ENCODE measurements at regions not wholly inside any gene's neighbourhood (a gene's known extent, or its start where the extent isn't known, plus 50 kb on each side); places are given as distances from the start of the nearest gene placed in this dataset.
"Not testable (repeated sequence)": the region's sequence is repeated elsewhere in the genome, so short reads cannot be mapped to it uniquely, and the experiment has no call there.

DNA sequence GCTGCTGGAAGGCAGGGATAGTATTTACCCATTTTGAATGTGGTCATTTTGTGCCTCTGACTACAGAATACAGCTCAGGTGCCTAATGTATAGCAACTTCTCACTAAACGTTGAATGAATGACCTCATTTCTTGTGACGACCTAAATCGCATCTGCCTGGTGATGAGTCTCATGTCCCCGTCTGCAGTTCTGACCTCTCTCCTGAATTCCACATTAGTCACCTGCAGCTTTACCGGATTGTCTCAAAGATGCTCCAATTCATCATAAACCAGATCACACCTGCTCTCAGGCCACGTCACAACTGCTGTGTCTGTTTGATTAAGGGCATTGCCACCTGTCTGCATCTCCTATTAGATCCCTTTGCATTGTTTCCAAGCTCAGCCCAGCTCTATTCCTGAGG lies 133.6 kb upstream of the MYT1L start:
- H3K4me3 Mint-ChIP-seq, result no peak overlapping the region
- H3K4me1 Mint-ChIP-seq, result no peaks in the 10 kb centered on the region
- no peaks in the 10 kb centered on the region for H3K36me3 Mint-ChIP-seq (ENCODE audit: low read depth)
- H3K27me3 Mint-ChIP-seq, result peaks cover 9% of the 10 kb centered on the region
- no peak overlapping the region for H3K27ac Mint-ChIP-seq
- ATAC-seq (replicated peaks), result no peak
- no peaks in the 10 kb centered on the region for H3K9me3 Mint-ChIP-seq

DNA sequence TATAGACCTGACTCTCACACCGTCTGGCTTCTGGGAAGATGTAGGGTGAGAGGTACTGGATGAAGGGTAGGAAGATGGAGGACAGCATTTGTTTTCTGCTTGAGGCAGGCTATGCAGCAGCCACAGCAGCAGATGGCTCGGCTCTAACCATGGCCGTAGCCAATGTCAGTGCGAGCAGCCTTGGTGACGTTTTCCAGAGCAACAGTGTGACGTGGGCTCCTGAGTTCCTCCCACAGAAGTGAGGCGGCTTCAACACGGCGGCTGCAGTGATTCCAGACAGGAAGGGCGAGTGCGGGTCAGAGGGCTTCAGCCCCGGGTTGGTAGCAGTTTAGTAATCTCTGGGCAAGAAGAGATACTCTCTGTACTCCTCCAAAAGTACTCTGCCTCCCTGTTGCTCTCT lies 133.0 kb upstream of the MYT1L start:
- no peak for ATAC-seq (replicated peaks)
- no peak overlapping the region for H3K4me3 Mint-ChIP-seq
- H3K4me1 Mint-ChIP-seq, result no peaks in the 10 kb centered on the region
- no peak overlapping the region for H3K27ac Mint-ChIP-seq
- H3K9me3 Mint-ChIP-seq, result no peaks in the 10 kb centered on the region
- H3K36me3 Mint-ChIP-seq (ENCODE audit: low read depth), result no peaks in the 10 kb centered on the region
- H3K27me3 Mint-ChIP-seq, result peaks cover 9% of the 10 kb centered on the region

DNA sequence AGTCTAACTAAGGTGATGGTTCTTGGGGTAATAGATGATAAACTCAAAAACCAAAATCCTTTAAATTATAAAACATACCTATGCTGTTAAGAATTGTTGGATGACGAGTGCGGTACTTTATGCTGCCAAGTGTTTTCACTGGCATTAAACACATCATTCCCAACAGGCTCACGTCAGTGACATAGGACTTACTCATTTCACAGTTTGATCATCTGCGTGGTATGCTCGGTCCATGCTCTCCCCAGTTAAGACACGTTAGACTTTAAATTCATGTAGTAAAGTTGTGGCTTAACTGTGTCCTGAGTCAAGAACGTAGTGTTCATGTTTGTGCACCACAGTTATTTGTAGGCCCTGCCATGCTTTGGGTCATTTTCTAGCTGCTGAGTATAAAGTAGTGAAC lies 125.6 kb upstream of the MYT1L start:
- H3K27ac Mint-ChIP-seq, result no peak overlapping the region
- no peaks in the 10 kb centered on the region for H3K9me3 Mint-ChIP-seq
- H3K4me3 Mint-ChIP-seq, result no peak overlapping the region
- no peaks in the 10 kb centered on the region for H3K27me3 Mint-ChIP-seq
- no peak for ATAC-seq (replicated peaks)
- H3K4me1 Mint-ChIP-seq, result no peaks in the 10 kb centered on the region
- H3K36me3 Mint-ChIP-seq (ENCODE audit: low read depth), result no peaks in the 10 kb centered on the region

DNA sequence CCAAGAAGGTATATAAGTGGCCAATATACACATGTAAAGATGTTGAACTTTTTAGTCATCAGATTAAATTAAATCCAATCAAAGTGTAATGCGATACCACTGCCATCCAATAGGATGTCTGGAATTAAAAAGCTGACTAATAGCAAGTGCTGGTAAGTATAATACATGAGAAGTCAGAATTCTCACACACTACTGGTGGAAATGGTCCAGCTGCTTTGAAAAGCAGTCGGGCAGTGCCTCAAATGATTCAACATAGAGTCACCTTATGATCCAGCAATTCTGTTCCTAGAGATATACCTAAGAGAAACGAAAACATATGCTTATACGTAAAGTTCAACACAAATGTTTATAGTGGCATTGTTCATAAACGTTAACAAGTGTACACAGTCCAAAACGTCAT lies 124.1 kb upstream of the MYT1L start:
- no peak for ATAC-seq (replicated peaks)
- Mint-ChIP-seq H3K9me3 (no peaks in the 10 kb centered on the region), H3K4me1 (no peaks in the 10 kb centered on the region), H3K27ac (no peak overlapping the region), H3K27me3 (no peaks in the 10 kb centered on the region), H3K4me3 (no peak overlapping the region), H3K36me3 (ENCODE audit: low read depth) (no peaks in the 10 kb centered on the region)

DNA sequence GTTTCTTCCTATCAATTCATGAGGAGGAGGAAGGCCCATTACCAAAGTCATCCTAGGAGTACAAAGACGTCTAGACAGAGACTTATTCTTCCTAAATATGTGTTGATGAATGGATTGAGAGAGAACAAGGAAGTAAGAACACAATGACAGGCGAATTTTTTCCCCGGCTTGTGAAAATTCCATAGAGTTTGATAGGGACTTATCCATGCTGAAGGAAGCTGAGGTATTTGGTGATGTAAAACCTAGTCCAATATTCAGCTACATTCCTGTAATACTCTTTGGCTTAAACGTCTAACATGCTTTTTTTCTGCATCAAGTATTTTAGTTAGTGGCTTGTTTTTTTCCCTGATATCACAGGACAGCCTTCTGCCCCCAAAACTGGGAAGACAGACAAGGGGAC lies 121.9 kb upstream of the MYT1L start:
- Mint-ChIP-seq H3K27me3 (no peaks in the 10 kb centered on the region), H3K27ac (no peak overlapping the region), H3K9me3 (no peaks in the 10 kb centered on the region), H3K36me3 (ENCODE audit: low read depth) (no peaks in the 10 kb centered on the region), H3K4me3 (no peak overlapping the region), H3K4me1 (no peaks in the 10 kb centered on the region)
- no peak for ATAC-seq (replicated peaks)

DNA sequence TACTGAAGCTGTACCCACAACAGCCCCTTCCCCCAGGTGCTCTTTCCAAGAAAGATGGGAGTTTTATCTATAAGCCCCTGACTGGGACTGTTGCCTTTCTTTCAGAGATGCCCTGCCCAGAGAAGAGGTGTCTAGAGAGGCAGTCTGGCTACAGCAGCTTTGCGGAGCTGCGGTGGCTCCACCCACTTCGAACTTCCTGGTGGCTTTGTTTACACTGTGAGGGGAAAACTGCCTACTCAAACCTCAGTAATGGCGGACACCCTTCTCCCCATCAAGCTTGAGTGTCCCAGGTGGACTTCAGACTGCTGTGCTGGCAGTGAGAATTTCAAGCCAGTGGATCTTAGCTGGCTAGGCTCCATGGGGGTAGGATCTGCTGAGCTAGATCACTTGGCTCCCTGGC lies 120.2 kb upstream of the MYT1L start:
- not testable (repeated sequence) for H3K4me3 Mint-ChIP-seq; H3K36me3 Mint-ChIP-seq (ENCODE audit: low read depth)

DNA sequence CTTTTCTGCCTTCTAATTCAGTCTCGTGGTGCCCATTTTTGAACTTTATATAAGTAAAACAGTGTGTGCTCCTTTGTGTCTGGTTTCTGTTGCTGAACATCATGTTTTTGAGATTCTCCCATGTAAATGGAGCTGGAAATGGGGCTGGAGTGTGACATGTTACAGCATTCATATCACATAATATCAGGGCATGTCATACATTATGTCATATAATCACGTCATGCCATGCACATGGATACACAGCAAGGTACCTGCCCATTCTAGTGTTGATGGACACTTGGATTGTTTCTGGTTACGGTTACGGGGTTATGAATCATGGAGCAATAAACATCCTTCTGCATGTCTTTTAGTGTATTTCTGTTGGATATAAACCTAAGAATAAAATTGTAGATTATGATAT lies 117.1 kb upstream of the MYT1L start:
- Mint-ChIP-seq H3K9me3 (no peaks in the 10 kb centered on the region), H3K27me3 (no peaks in the 10 kb centered on the region), H3K4me3 (no peak overlapping the region), H3K4me1 (no peaks in the 10 kb centered on the region), H3K27ac (no peak overlapping the region), H3K36me3 (ENCODE audit: low read depth) (no peaks in the 10 kb centered on the region)
- ATAC-seq (replicated peaks), result no peak

More for the DNA sequence above, 120.2 kb upstream of the MYT1L start:
- not testable (repeated sequence) for H3K4me1 Mint-ChIP-seq; H3K27me3 Mint-ChIP-seq; H3K27ac Mint-ChIP-seq; ATAC-seq (replicated peaks); H3K9me3 Mint-ChIP-seq

DNA sequence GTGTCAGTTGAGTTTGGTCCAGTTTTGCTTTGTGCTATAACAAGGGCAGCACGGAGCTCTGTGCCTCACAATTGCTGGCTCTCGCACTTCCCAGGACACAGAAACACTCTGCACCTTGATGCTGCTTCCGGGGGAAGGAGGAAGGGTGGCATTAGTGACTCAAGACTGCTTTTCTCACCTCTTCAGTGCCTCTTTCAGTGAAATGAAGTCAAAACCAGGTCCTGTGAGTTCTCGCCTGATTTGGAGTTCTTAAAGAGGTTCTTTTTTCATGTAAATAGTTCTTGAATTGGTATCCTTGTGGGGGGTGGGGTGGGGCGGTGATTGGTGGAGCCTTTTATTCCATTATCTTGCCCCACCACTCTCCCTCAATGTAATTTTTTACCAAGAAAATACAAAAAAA lies 91.5 kb upstream of the MYT1L start:
- Mint-ChIP-seq H3K36me3 (ENCODE audit: low read depth) (no peaks in the 10 kb centered on the region), H3K4me3 (no peak overlapping the region), H3K4me1 (no peaks in the 10 kb centered on the region), H3K27ac (no peak overlapping the region), H3K9me3 (no peaks in the 10 kb centered on the region), H3K27me3 (peaks cover 5% of the 10 kb centered on the region)
- no peak for ATAC-seq (replicated peaks)

DNA sequence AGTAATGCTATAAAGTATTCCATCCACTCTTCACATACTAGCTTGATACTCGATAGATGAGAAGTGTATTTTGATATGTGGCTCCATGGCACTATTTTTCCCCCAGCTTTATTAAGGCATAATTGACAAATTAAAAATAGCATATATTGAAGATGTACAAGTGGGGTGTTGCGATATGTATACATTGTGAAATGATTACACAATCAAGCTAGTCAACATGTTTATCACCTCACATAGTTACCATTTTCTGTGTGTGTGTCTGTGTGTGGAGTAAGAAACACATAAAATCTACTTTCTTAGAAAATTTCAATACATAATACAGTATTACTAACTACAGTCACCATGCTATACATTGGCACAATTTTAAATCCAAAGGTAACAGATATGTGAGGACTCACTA lies 82.5 kb upstream of the MYT1L start:
- H3K9me3 Mint-ChIP-seq, result no peaks in the 10 kb centered on the region
- H3K4me3 Mint-ChIP-seq, result no peak overlapping the region
- no peak overlapping the region for H3K27ac Mint-ChIP-seq
- ATAC-seq (replicated peaks), result no peak
- no peaks in the 10 kb centered on the region for H3K4me1 Mint-ChIP-seq
- no peaks in the 10 kb centered on the region for H3K36me3 Mint-ChIP-seq (ENCODE audit: low read depth)
- no peaks in the 10 kb centered on the region for H3K27me3 Mint-ChIP-seq

DNA sequence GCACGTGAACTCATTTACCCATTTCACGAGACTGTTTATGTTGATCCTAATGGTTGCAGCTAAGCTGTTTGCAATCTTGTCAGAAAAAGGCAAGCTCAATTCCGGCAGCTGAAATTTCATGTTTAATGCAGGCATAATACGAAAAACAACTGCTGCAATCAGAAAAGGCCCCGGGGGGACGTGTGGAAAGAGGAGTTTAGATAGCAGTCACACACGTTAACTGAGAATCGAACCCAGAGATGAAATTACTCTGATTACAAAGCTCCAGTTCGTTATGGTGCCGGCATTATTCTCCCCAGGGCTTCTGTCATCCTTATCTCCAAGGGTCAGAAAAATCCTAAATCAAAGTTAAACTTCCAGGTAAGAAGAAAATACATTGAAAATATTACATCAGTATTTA lies 79.9 kb upstream of the MYT1L start:
- no peak overlapping the region for H3K4me3 Mint-ChIP-seq
- no peak for ATAC-seq (replicated peaks)
- H3K27me3 Mint-ChIP-seq, result no peaks in the 10 kb centered on the region
- H3K9me3 Mint-ChIP-seq, result no peaks in the 10 kb centered on the region
- no peaks in the 10 kb centered on the region for H3K4me1 Mint-ChIP-seq
- H3K27ac Mint-ChIP-seq, result no peak overlapping the region
- H3K36me3 Mint-ChIP-seq (ENCODE audit: low read depth), result no peaks in the 10 kb centered on the region

DNA sequence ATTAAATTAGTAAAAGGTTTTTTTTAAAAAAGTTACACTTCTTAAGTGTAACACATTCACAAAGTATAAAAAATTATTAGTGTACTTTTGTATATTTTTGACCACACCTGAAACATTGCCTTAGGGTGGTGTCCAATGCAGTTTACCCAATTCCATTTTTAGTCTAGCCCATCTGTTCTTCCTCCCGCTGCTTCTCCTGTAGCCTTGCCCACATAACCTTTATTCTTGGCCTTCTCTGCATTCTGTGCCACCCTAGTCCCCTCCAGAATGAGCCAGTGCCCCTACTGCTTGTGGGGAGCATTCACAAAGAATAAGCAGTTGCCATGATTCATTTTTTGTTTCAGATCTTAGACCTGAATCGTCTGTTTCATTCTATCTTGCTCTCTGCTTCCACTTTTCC lies 78.4 kb upstream of the MYT1L start:
- Mint-ChIP-seq H3K27ac (no peak overlapping the region), H3K36me3 (ENCODE audit: low read depth) (no peaks in the 10 kb centered on the region), H3K9me3 (peaks cover 4% of the 10 kb centered on the region), H3K27me3 (no peaks in the 10 kb centered on the region), H3K4me1 (no peaks in the 10 kb centered on the region), H3K4me3 (no peak overlapping the region)
- no peak for ATAC-seq (replicated peaks)

DNA sequence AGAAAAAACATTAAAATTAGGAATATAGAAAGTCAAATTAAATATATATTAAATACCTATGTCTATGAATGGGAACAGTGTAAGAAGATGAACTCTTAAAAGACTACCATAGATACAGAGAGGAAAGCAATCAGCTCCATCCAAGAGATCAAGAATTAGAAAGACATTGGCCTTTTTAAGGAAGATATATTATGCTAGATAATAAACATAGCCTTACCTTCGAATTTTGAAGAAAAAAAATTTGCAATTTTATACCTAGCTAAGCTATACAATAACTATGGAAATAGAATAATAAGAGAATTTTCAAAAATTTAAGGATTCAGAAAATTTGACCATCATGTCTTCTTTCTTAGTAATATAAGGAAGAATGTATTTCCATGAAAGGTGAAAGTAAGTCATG lies 74.7 kb upstream of the MYT1L start:
- ATAC-seq (replicated peaks), result no peak
- H3K27me3 Mint-ChIP-seq, result no peaks in the 10 kb centered on the region
- H3K36me3 Mint-ChIP-seq (ENCODE audit: low read depth), result no peaks in the 10 kb centered on the region
- no peaks in the 10 kb centered on the region for H3K4me1 Mint-ChIP-seq
- no peak overlapping the region for H3K4me3 Mint-ChIP-seq
- peaks cover 4% of the 10 kb centered on the region for H3K9me3 Mint-ChIP-seq
- no peak overlapping the region for H3K27ac Mint-ChIP-seq

DNA sequence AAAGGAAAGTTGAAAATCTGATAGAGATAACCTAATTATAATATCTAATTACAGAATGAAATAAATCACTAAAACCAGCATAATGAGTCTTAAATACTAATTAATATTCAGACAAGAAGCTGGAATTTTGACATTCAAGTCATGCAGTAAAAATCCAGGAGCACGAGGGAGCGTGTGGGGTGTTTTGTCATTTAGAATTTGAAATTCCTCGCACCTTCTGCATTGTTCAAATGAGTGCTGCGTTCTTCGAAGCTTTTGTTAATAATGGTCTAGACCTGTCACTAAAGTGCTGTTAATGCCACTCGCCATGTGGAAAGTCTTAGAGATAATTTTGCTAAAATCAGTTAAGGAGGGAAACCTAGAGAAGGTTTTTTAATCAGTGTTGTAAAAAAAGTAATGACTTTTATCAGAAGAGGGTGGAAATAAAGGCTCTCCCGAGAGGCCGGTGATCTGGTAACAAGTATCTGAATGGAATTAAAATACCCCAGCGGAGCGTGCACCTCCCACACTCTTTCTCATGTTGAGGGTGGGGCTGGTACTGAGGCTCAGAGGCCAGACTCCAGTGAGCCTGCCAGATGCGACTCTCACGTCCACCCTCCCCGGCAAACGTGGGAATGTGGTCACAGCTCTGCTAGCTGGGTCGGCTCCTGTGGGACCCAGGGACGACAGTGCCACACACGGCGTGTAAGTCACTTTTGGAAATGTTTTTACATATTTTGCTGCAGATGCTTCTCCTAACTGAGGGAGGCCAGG lies 69.4 kb upstream of the MYT1L start:
- Mint-ChIP-seq H3K27ac (no peak overlapping the region), H3K4me1 (no peaks in the 10 kb centered on the region)

DNA sequence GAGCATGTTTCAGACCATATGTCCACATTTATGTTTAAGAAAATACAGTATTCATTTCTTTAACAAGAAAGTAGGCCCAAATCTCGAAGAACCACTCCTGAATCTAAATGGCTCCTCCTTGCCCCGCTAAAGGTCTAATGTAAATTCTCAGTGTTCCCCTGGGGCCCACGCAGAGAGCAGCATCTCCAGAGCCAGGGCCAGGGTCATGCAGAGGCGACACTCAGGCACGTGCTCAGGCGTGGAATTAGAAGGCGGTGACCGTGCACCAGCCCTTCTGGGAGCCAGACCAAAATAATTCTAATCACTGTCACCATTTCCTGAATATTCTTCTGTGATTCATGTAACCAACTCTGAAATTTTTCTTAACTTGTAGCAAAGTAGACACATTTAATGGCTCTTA lies 68.3 kb upstream of the MYT1L start:
- no peaks in the 10 kb centered on the region for H3K27me3 Mint-ChIP-seq
- H3K27ac Mint-ChIP-seq, result no peak overlapping the region
- no peak overlapping the region for H3K4me3 Mint-ChIP-seq
- no peaks in the 10 kb centered on the region for H3K36me3 Mint-ChIP-seq (ENCODE audit: low read depth)
- no peak for ATAC-seq (replicated peaks)
- H3K4me1 Mint-ChIP-seq, result no peaks in the 10 kb centered on the region
- peaks cover 4% of the 10 kb centered on the region for H3K9me3 Mint-ChIP-seq

More for the DNA sequence above, 69.4 kb upstream of the MYT1L start:
- no peak overlapping the region for H3K4me3 Mint-ChIP-seq
- peaks cover 7% of the 10 kb centered on the region for H3K9me3 Mint-ChIP-seq
- H3K27me3 Mint-ChIP-seq, result no peaks in the 10 kb centered on the region
- ATAC-seq (replicated peaks), result no peak
- no peaks in the 10 kb centered on the region for H3K36me3 Mint-ChIP-seq (ENCODE audit: low read depth)

DNA sequence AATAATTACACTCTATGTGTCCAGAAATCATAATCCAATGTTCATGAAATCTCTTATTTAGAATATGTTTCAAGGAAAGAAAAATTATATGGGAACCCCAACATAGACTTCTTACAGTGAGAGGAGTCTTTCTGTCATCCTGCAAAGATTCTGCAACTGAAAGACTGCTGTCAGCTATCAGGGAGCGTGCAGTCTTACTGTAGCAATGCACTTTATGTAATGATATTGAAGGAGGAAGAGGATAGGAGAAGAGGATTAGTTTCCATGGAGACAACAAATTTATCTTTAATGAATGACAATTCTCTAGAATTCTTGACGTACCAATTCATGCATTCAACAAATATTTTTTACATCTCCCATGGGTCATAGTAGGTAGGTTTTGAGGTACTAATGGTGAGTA lies 61.3 kb upstream of the MYT1L start:
- H3K27ac Mint-ChIP-seq, result no peak overlapping the region
- ATAC-seq (replicated peaks), result no peak
- peaks cover 12% of the 10 kb centered on the region for H3K9me3 Mint-ChIP-seq
- H3K27me3 Mint-ChIP-seq, result no peaks in the 10 kb centered on the region
- H3K4me1 Mint-ChIP-seq, result no peaks in the 10 kb centered on the region
- H3K36me3 Mint-ChIP-seq (ENCODE audit: low read depth), result no peaks in the 10 kb centered on the region
- no peak overlapping the region for H3K4me3 Mint-ChIP-seq

DNA sequence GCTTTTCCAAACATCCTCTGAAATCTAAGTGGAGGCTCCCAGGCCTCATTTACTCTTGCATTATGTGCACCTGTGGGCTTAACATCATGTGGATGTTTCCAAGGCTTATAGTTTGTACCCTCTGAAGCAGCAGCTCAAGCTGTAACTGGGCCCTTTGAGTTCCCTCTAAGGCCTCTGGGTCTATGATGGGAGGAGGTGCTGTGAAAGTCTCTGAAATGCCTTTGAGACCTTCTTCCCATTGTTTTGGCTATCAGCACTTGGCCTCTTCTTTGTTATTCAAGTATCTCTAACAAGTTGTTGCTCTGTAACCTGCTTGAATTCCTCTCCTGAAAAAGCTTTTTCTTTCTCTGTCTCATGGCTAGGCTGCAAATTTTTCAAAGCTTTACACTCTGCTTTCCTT lies 58.1 kb upstream of the MYT1L start:
- Mint-ChIP-seq H3K27me3 (no peaks in the 10 kb centered on the region), H3K9me3 (peaks cover 19% of the 10 kb centered on the region), H3K4me3 (no peak overlapping the region), H3K36me3 (ENCODE audit: low read depth) (no peaks in the 10 kb centered on the region), H3K4me1 (no peaks in the 10 kb centered on the region), H3K27ac (no peak overlapping the region)
- ATAC-seq (replicated peaks), result no peak

Measured in activated T-helper 17 cell treated with anti-CD3 and anti-CD28 coated beads, Interleukin-2, amount 50 U/mL, for 72 hours (primary cell).